SK-N-SH (cell line): ENCODE measurements at regions not wholly inside any gene's neighbourhood (a gene's known extent, or its start where the extent isn't known, plus 50 kb on each side); places are given as distances from the start of the nearest gene placed in this dataset.

Experiments used
- CTCF ChIA-PET: fragments of 300-600, 350-600 bp; formaldehyde crosslinking; extraction: SDS; loops from one replicate; lab custom pipeline; 2021; lab: Yijun Ruan, JAX
- POLR2A ChIA-PET: fragments of 350-600 bp; sonication (Branson Sonifier 250); formaldehyde crosslinking; extraction: SDS; loops from one replicate; lab custom pipeline; 2020; ENCODE audit warnings: antibody characterized with exemption, inconsistent platforms; lab: Yijun Ruan, JAX
- DNase-seq: peaks from one replicate; pipeline ENCODE4 v3.0.0; 2012
- H2AFZ ChIP-seq: fragments of 200-600 bp; sonication (generic); 2 replicates; pipeline ENCODE4 v1.8.1; 2016; ENCODE audit warnings: antibody characterized with exemption, mild to moderate bottlenecking, low read depth
- H3F3A ChIP-seq: fragments of 200-600 bp; sonication (generic); replicated peaks from 2 replicates; pipeline ENCODE3; 2016; ENCODE audit warnings: antibody characterized with exemption, mild to moderate bottlenecking; ENCODE audit not compliant: insufficient read depth
- H3K27ac ChIP-seq, 2 experiments: fragments of 200-500 bp in 1 of 2; fragments of 200-600 bp in 1 of 2; sonication (Bioruptor generic) in 1 of 2; sonication (generic), shearing (Covaris generic) in 1 of 2; 2 replicates each; pipeline versions ENCODE4 v1.5.1 to v1.6.1; 2014 to 2016; ENCODE audit warnings: low read depth in 2 of 2, inconsistent platforms in 1 of 2, low read length in 1 of 2, mild to moderate bottlenecking in 1 of 2, mixed read lengths in 1 of 2
- H3K27me3 ChIP-seq: fragments of 200-600 bp; sonication (generic), shearing (Covaris generic); 2 replicates; pipeline ENCODE4 v1.6.1; 2016; ENCODE audit warnings: mixed run types; ENCODE audit not compliant: insufficient read depth
- H3K36me3 ChIP-seq, 2 experiments: fragments of 200-500 bp in 1 of 2; fragments of 200-600 bp in 1 of 2; sonication (Bioruptor generic) in 1 of 2; sonication (generic) in 1 of 2; replicated peaks in 1 of 2; 2 replicates each; pipeline versions ENCODE3 to v1.5.1; 2014 to 2016; ENCODE audit warnings: low read length in 1 of 2, mild to moderate bottlenecking in 1 of 2; ENCODE audit not compliant: insufficient read depth in 2 of 2, control insufficient read depth in 1 of 2
- H3K4me1 ChIP-seq, 2 experiments: fragments of 200-500 bp in 1 of 2; fragments of 200-600 bp in 1 of 2; sonication (Bioruptor generic) in 1 of 2; sonication (generic), shearing (Covaris generic) in 1 of 2; 2 replicates each; pipeline versions ENCODE4 v1.5.1 to v1.6.1; 2014 to 2016; ENCODE audit warnings: low read depth in 1 of 2, low read length in 1 of 2, mixed run types in 1 of 2; ENCODE audit not compliant: insufficient read depth in 2 of 2, control insufficient read depth in 1 of 2
- H3K4me2 ChIP-seq: fragments of 200-600 bp; sonication (generic), shearing (Covaris generic); 2 replicates; pipeline ENCODE4 v1.6.1; 2017; ENCODE audit warnings: mixed run types
- H3K4me3 ChIP-seq, 2 experiments: fragments of 200-500 bp in 1 of 2; fragments of 200-600 bp in 1 of 2; sonication (Bioruptor generic) in 1 of 2; sonication (generic), shearing (Covaris generic) in 1 of 2; 2 replicates each; pipeline versions ENCODE4 v1.5.1 to v1.8.1; 2014 to 2016; ENCODE audit warnings: low read depth in 2 of 2, inconsistent platforms in 1 of 2, low read length in 1 of 2, mild to moderate bottlenecking in 1 of 2, mixed read lengths in 1 of 2, moderate library complexity in 1 of 2
- H3K79me2 ChIP-seq: fragments of 200-600 bp; sonication (generic); 2 replicates; pipeline ENCODE4 v1.8.1; 2017; ENCODE audit warnings: mild to moderate bottlenecking; ENCODE audit not compliant: insufficient read depth
- H3K9ac ChIP-seq: fragments of 200-600 bp; sonication (generic); 2 replicates; pipeline ENCODE4 v1.6.1; 2017; ENCODE audit warnings: mixed run types
- H3K9me2 ChIP-seq: fragments of 200-600 bp; sonication (generic); 2 replicates; pipeline ENCODE4 v1.6.1; 2017; ENCODE audit warnings: mixed run types
- H3K9me3 ChIP-seq: fragments of 200-600 bp; sonication (generic); 2 replicates; pipeline ENCODE4 v1.6.1; 2017; ENCODE audit warnings: mixed run types, mild to moderate bottlenecking, moderate library complexity
- H4K20me1 ChIP-seq: fragments of 200-600 bp; sonication (generic); 2 replicates; pipeline ENCODE4 v1.6.1; 2017; ENCODE audit warnings: mild to moderate bottlenecking, mixed run types; ENCODE audit not compliant: insufficient read depth
- EZH2phosphoT487 ChIP-seq: fragments of 200-600 bp; sonication (generic); IDR thresholded peaks from 2 replicates; pipeline ENCODE4 v1.6.1; 2017; ENCODE audit warnings: low read depth, mixed run types, mild to moderate bottlenecking, antibody characterized with exemption, moderate library complexity, borderline replicate concordance
- IRF3 ChIP-seq: fragments of 150-350 bp; IDR thresholded peaks from 2 replicates; pipeline ENCODE4 v1.6.1; 2016; ENCODE audit warnings: mild to moderate bottlenecking, low read depth, low read length
- JUND ChIP-seq: IDR thresholded peaks from 2 replicates; pipeline ENCODE4 v1.4.0; 2012
- MAX ChIP-seq: IDR thresholded peaks from 2 replicates; pipeline ENCODE4 v1.4.0; 2012; ENCODE audit warnings: low read depth
- MEF2A ChIP-seq: IDR thresholded peaks from 2 replicates; pipeline ENCODE4 v1.4.0; 2012; ENCODE audit warnings: low read depth, borderline replicate concordance
- MXI1 ChIP-seq: IDR thresholded peaks from 2 replicates; pipeline ENCODE4 v1.6.1; 2012; ENCODE audit warnings: mild to moderate bottlenecking, low read depth, low read length, improper control_type of control experiment
- NFIC ChIP-seq: IDR thresholded peaks from 2 replicates; pipeline ENCODE4 v1.4.0; 2012; ENCODE audit warnings: borderline replicate concordance
- NRF1 ChIP-seq: IDR thresholded peaks from 2 replicates; pipeline ENCODE4 v1.6.1; 2012; ENCODE audit warnings: low read depth, mild to moderate bottlenecking, low read length
- POLR2AphosphoS5 ChIP-seq: IDR thresholded peaks from 2 replicates; pipeline ENCODE4 v1.6.1; 2012; ENCODE audit warnings: low read depth, low read length
- RCOR1 ChIP-seq: fragments of 150-350 bp; IDR thresholded peaks from 2 replicates; pipeline ENCODE4 v1.6.1; 2017; ENCODE audit warnings: antibody characterized with exemption, low read length
- RXRA ChIP-seq: IDR thresholded peaks from 2 replicates; pipeline ENCODE4 v1.4.0; 2012; ENCODE audit warnings: low read depth, mild to moderate bottlenecking, borderline replicate concordance
- SMC3 ChIP-seq: IDR thresholded peaks from 2 replicates; pipeline ENCODE4 v1.6.1; 2012; ENCODE audit warnings: low read depth, low read length, improper control_type of control experiment
- TAF1 ChIP-seq: IDR thresholded peaks from 2 replicates; pipeline ENCODE4 v1.6.1; 2012; ENCODE audit warnings: low read depth, mild to moderate bottlenecking, low read length, moderate library complexity, borderline replicate concordance
- TCF12 ChIP-seq: IDR thresholded peaks from 2 replicates; pipeline ENCODE4 v1.4.0; 2012
- TEAD4 ChIP-seq: IDR thresholded peaks from 2 replicates; pipeline ENCODE4 v1.4.0; 2012; ENCODE audit warnings: mild to moderate bottlenecking, borderline replicate concordance; ENCODE audit not compliant: insufficient read depth
- USF1 ChIP-seq: IDR thresholded peaks from 2 replicates; pipeline ENCODE4 v1.4.0; 2012; ENCODE audit warnings: low read depth, borderline replicate concordance
- USF2 ChIP-seq: fragments of 150-350 bp; IDR thresholded peaks from 2 replicates; pipeline ENCODE4 v1.6.1; 2017; ENCODE audit warnings: antibody characterized with exemption, low read length, low read depth, borderline replicate concordance
- YY1 ChIP-seq: IDR thresholded peaks from 2 replicates; pipeline ENCODE4 v1.4.0; 2012; ENCODE audit warnings: low read depth, mild to moderate bottlenecking
- ZBTB33 ChIP-seq: IDR thresholded peaks from 2 replicates; pipeline ENCODE4 v1.4.0; 2012; ENCODE audit warnings: low read depth, borderline replicate concordance
- WGBS: methylation state at CpG from one replicate; pipeline ENCODE4 v1.1.6; 2017; ENCODE audit warnings: low lambda C conversion rate; 5-methylcytosine and 5-hydroxymethylcytosine counted together

- TF ChIP-seq IRF3 (no peak), MXI1 (no peak), JUND (no peak), TCF12 (no peak), POLR2AphosphoS5 (no peak), EZH2phosphoT487 (no peak), TAF1 (no peak), MEF2A (no peak), SMC3 (no peak), TEAD4 (no peak), USF2 (no peak), RCOR1 (no peak)
- TF ChIP-seq, all 33 proteins: peak for 0
Observed at GRCh38 chr5:84718377-84718776, 333.7 kb upstream of the EDIL3 start (continued).

- no peaks in the 10 kb centered on the region for H3K9me2 ChIP-seq
- TF ChIP-seq RXRA (no peak), NRF1 (no peak), NFIC (no peak), MAX (no peak), USF1 (no peak), ZBTB33 (no peak), YY1 (no peak), TAF1 (no peak), RCOR1 (no peak)
- H3K27ac ChIP-seq, result no peak overlapping the region
- no peak overlapping the region for H3K4me2 ChIP-seq
- H3K9me3 ChIP-seq, result no peaks in the 10 kb centered on the region
- no peaks in the 10 kb centered on the region; a peak in 1 of 4 replicates for H3K4me1 ChIP-seq
- POLR2A ChIA-PET, result no interaction called here
- H4K20me1 ChIP-seq, result no peaks in the 10 kb centered on the region
- H3K4me3 ChIP-seq, result no peak overlapping the region
- CTCF ChIA-PET, result no interaction called here
- H3K36me3 ChIP-seq, result no peaks in the 10 kb centered on the region
- H2AFZ ChIP-seq, result no peak overlapping the region
- H3F3A ChIP-seq, result no peaks in the 10 kb centered on the region
- H3K27me3 ChIP-seq, result no peaks in the 10 kb centered on the region
- DNase-seq, result no peak
- no peaks in the 10 kb centered on the region for H3K79me2 ChIP-seq
- WGBS, result 18% methylated on average over 3 of the region's 3 CpGs
- no peak overlapping the region for H3K9ac ChIP-seq
Observed at GRCh38 chr5:84715686-84716085, 331.0 kb upstream of the EDIL3 start.
